DMS 273 (cell line): ENCODE measurements at regions not wholly inside any gene's neighbourhood (a gene's known extent, or its start where the extent isn't known, plus 50 kb on each side); places are given as distances from the start of the nearest gene placed in this dataset.
"Not testable (repeated sequence)": the region's sequence is repeated elsewhere in the genome, so short reads cannot be mapped to it uniquely, and the experiment has no call there.

ENCODE experiments used
- DNase-seq: peaks from one replicate; lab custom pipeline; 2025; ENCODE audit not compliant: unreplicated experiment; lab: John Stamatoyannopoulos, UW

- no peak for DNase-seq
These were observed 440.6 kb upstream of the SLC35B3 start for GRCh38 chr6:8875986-8876385.

- no peak for DNase-seq
These were observed 437.2 kb upstream of the SLC35B3 start for GRCh38 chr6:8872589-8872988.

- DNase-seq: no peak
These were observed 430.1 kb upstream of the SLC35B3 start for GRCh38 chr6:8865451-8865850.

- no peak for DNase-seq
These were observed 425.3 kb upstream of the SLC35B3 start for GRCh38 chr6:8860671-8861070.

- no peak for DNase-seq
These were observed 424.2 kb upstream of the SLC35B3 start for GRCh38 chr6:8859501-8859900.

GRCh38 chr6:8858854-8859331 lies 423.5 kb upstream of the SLC35B3 start:
- no peak for DNase-seq

- DNase-seq: no peak
These were observed 421.8 kb upstream of the SLC35B3 start for GRCh38 chr6:8857160-8857559.

GRCh38 chr6:8855411-8855810 lies 420.1 kb upstream of the SLC35B3 start:
- no peak for DNase-seq

GRCh38 chr6:8852332-8852731 lies 417.0 kb upstream of the SLC35B3 start:
- DNase-seq: no peak

GRCh38 chr6:8846680-8847079 lies 411.3 kb upstream of the SLC35B3 start:
- DNase-seq: not testable (repeated sequence)

GRCh38 chr6:8845690-8846089 lies 410.3 kb upstream of the SLC35B3 start:
- no peak for DNase-seq

GRCh38 chr6:8844968-8845367 lies 409.6 kb upstream of the SLC35B3 start:
- DNase-seq: no peak

GRCh38 chr6:8839626-8840025 lies 404.3 kb upstream of the SLC35B3 start:
- DNase-seq: no peak

GRCh38 chr6:8837343-8837742 lies 402.0 kb upstream of the SLC35B3 start:
- no peak for DNase-seq

- DNase-seq: not testable (repeated sequence)
These were observed 397.4 kb upstream of the SLC35B3 start for GRCh38 chr6:8832695-8833094.

- DNase-seq: no peak
These were observed 396.2 kb upstream of the SLC35B3 start for GRCh38 chr6:8831366-8832152.

- no peak for DNase-seq
These were observed 395.4 kb upstream of the SLC35B3 start for GRCh38 chr6:8830794-8831193.

- DNase-seq: no peak
These were observed 394.5 kb upstream of the SLC35B3 start for GRCh38 chr6:8829796-8830195.

GRCh38 chr6:8829296-8829695 lies 394.0 kb upstream of the SLC35B3 start:
- DNase-seq: no peak

GRCh38 chr6:8828376-8828775 lies 393.0 kb upstream of the SLC35B3 start:
- DNase-seq: no peak

GRCh38 chr6:8825726-8826125 lies 390.4 kb upstream of the SLC35B3 start:
- no peak for DNase-seq

GRCh38 chr6:8821981-8822381 lies 386.6 kb upstream of the SLC35B3 start:
- DNase-seq: no peak

GRCh38 chr6:8820313-8820712 lies 385.0 kb upstream of the SLC35B3 start:
- no peak for DNase-seq
